DND-41 (cell line): ENCODE measurements at regions not wholly inside any gene's neighbourhood (a gene's known extent, or its start where the extent isn't known, plus 50 kb on each side); places are given as distances from the start of the nearest gene placed in this dataset.

Experiments
- ATAC-seq: fragments of 200-7000 bp; cut with Tn5 transposase; 3 replicates; pipeline ENCODE4 v1.9.1; 2021; ENCODE audit warnings: low read depth; ENCODE audit not compliant: insufficient read depth
- DNase-seq: peaks from one replicate; pipeline ENCODE4 v3.0.0-alpha.2; 2020
- H2AFZ ChIP-seq: 2 replicates; pipeline ENCODE4 v1.6.0; 2012; ENCODE audit warnings: low read depth, low read length
- H3K27ac ChIP-seq: 2 replicates; pipeline ENCODE4 v1.5.1; 2012; ENCODE audit warnings: low read length, inconsistent platforms
- H3K27me3 ChIP-seq: fragments of 200-600 bp; sonication (generic); 2 replicates; pipeline ENCODE4 v1.6.0; 2012; ENCODE audit warnings: low read length, mild to moderate bottlenecking, inconsistent platforms; ENCODE audit not compliant: insufficient read depth, poor library complexity
- H3K36me3 ChIP-seq: 2 replicates; pipeline ENCODE4 v1.5.1; 2012; ENCODE audit warnings: low read length, inconsistent platforms; ENCODE audit not compliant: insufficient read depth
- H3K4me1 ChIP-seq: 2 replicates; pipeline ENCODE4 v1.5.1; 2012; ENCODE audit warnings: mild to moderate bottlenecking, low read length; ENCODE audit not compliant: insufficient read depth
- H3K4me2 ChIP-seq: 2 replicates; pipeline ENCODE4 v1.6.0; 2012; ENCODE audit warnings: mild to moderate bottlenecking, moderate library complexity, low read length, inconsistent platforms; ENCODE audit not compliant: insufficient read depth
- H3K4me3 ChIP-seq, 2 experiments: fragments of 200-600 bp in 1 of 2; shearing (Covaris generic) in 1 of 2; 2 replicates each; pipeline ENCODE4 v1.5.1; 2012 to 2016; ENCODE audit warnings: inconsistent platforms in 2 of 2, low read length in 2 of 2, mild to moderate bottlenecking in 2 of 2, low read depth in 1 of 2, moderate library complexity in 1 of 2
- H3K79me2 ChIP-seq: 2 replicates; pipeline ENCODE4 v1.6.0; 2012; ENCODE audit warnings: low read length, inconsistent platforms; ENCODE audit not compliant: insufficient read depth
- H3K9ac ChIP-seq: 2 replicates; pipeline ENCODE4 v1.6.0; 2012; ENCODE audit warnings: low read depth, mild to moderate bottlenecking, inconsistent platforms, low read length, moderate library complexity
- H3K9me3 ChIP-seq: 2 replicates; pipeline ENCODE4 v1.5.1; 2012; ENCODE audit warnings: low read length, moderate library complexity, mild to moderate bottlenecking, inconsistent platforms; ENCODE audit not compliant: insufficient read depth, severe bottlenecking
- H4K20me1 ChIP-seq: 2 replicates; pipeline ENCODE4 v1.6.0; 2012; ENCODE audit warnings: low read length; ENCODE audit not compliant: insufficient read depth
- EZH2 ChIP-seq: IDR thresholded peaks from 3 replicates; pipeline ENCODE4 v1.6.1; 2012; ENCODE audit warnings: borderline replicate concordance, low read depth, mild to moderate bottlenecking, moderate library complexity, low read length, inconsistent platforms; ENCODE audit not compliant: severe bottlenecking
- TF ChIP-seq, protein P1 (sequence below): IDR thresholded peaks from 2 replicates; pipeline ENCODE4 v1.5.1; 2012; ENCODE audit warnings: borderline replicate concordance, low read length, moderate library complexity, mild to moderate bottlenecking; ENCODE audit not compliant: poor library complexity, severe bottlenecking; ENCODE audit errors: extremely low read depth

GRCh38 chr7:116353647-116354046 is 143.3 kb downstream of the TES start:
- Histone ChIP-seq H3K9me3 (no peaks in the 10 kb centered on the region), H2AFZ (no peak overlapping the region), H3K4me3 (no peak overlapping the region), H3K4me2 (no peak overlapping the region), H3K27me3 (no peaks in the 10 kb centered on the region), H3K4me1 (no peaks in the 10 kb centered on the region), H4K20me1 (no peaks in the 10 kb centered on the region), H3K27ac (no peak overlapping the region), H3K9ac (no peak overlapping the region), H3K79me2 (no peaks in the 10 kb centered on the region), H3K36me3 (no peaks in the 10 kb centered on the region)
- TF ChIP-seq EZH2, result no peak
- TF ChIP-seq, protein P1, sequence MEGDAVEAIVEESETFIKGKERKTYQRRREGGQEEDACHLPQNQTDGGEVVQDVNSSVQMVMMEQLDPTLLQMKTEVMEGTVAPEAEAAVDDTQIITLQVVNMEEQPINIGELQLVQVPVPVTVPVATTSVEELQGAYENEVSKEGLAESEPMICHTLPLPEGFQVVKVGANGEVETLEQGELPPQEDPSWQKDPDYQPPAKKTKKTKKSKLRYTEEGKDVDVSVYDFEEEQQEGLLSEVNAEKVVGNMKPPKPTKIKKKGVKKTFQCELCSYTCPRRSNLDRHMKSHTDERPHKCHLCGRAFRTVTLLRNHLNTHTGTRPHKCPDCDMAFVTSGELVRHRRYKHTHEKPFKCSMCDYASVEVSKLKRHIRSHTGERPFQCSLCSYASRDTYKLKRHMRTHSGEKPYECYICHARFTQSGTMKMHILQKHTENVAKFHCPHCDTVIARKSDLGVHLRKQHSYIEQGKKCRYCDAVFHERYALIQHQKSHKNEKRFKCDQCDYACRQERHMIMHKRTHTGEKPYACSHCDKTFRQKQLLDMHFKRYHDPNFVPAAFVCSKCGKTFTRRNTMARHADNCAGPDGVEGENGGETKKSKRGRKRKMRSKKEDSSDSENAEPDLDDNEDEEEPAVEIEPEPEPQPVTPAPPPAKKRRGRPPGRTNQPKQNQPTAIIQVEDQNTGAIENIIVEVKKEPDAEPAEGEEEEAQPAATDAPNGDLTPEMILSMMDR, result no peak
- no peak for ATAC-seq
- no peak for DNase-seq

- Histone ChIP-seq H3K27ac (no peak overlapping the region), H3K79me2 (no peaks in the 10 kb centered on the region), H3K4me2 (no peak overlapping the region), H3K36me3 (no peaks in the 10 kb centered on the region), H4K20me1 (no peaks in the 10 kb centered on the region), H2AFZ (no peak overlapping the region), H3K9me3 (no peaks in the 10 kb centered on the region), H3K9ac (no peak overlapping the region), H3K27me3 (no peaks in the 10 kb centered on the region), H3K4me1 (no peaks in the 10 kb centered on the region), H3K4me3 (no peak overlapping the region)
- ATAC-seq (no peak), DNase-seq (no peak)
- TF ChIP-seq, protein P1, result no peak
- TF ChIP-seq EZH2, result no peak
Observed at GRCh38 chr7:116354171-116354545, 143.8 kb downstream of the TES start.

GRCh38 chr7:116354546-116355423 is 144.4 kb downstream of the TES start:
- Histone ChIP-seq H3K27ac (no peak overlapping the region), H3K79me2 (no peaks in the 10 kb centered on the region), H4K20me1 (no peaks in the 10 kb centered on the region), H3K27me3 (no peaks in the 10 kb centered on the region), H3K36me3 (no peaks in the 10 kb centered on the region), H3K4me3 (no peak overlapping the region), H3K4me2 (no peak overlapping the region), H2AFZ (no peak overlapping the region), H3K9me3 (no peaks in the 10 kb centered on the region), H3K4me1 (no peaks in the 10 kb centered on the region), H3K9ac (no peak overlapping the region)
- DNase-seq (no peak), ATAC-seq (no peak)
- TF ChIP-seq, protein P1, result no peak
- TF ChIP-seq EZH2, result no peak

GRCh38 chr7:116355424-116355765 is 144.1 kb upstream of the CAV2 start:
- Histone ChIP-seq H3K27me3 (no peaks in the 10 kb centered on the region), H3K27ac (no peak overlapping the region), H3K36me3 (no peaks in the 10 kb centered on the region), H3K4me3 (no peak overlapping the region), H3K4me1 (no peaks in the 10 kb centered on the region), H3K4me2 (no peak overlapping the region), H4K20me1 (no peaks in the 10 kb centered on the region), H3K9me3 (no peaks in the 10 kb centered on the region), H3K79me2 (no peaks in the 10 kb centered on the region), H2AFZ (no peak overlapping the region), H3K9ac (no peak overlapping the region)
- ATAC-seq (no peak), DNase-seq (no peak)
- no peak for TF ChIP-seq EZH2
- TF ChIP-seq, protein P1, result no peak
